Activated CD4-positive, alpha-beta T cell treated with anti-CD3 and anti-CD28 coated beads, Interleukin-2, amount 50 U/mL, for 48 hours (primary cell): ENCODE measurements at regions not wholly inside any gene's neighbourhood (a gene's known extent, or its start where the extent isn't known, plus 50 kb on each side); places are given as distances from the start of the nearest gene placed in this dataset.
"Not testable (repeated sequence)": the region's sequence is repeated elsewhere in the genome, so short reads cannot be mapped to it uniquely, and the experiment has no call there.

ENCODE experiments used
- DNase-seq, 2 experiments: peaks; one replicate each; pipeline ENCODE4 v3.0.0-alpha.2; 2020

GRCh38 chr3:104066658-104067057, 1300.1 kb upstream of the ALCAM start:
- no peak for DNase-seq

- no peak for DNase-seq
Measured at GRCh38 chr3:104069114-104069513, 1297.6 kb upstream of the ALCAM start.

- DNase-seq = no peak
Measured at GRCh38 chr3:104070906-104071305, 1295.8 kb upstream of the ALCAM start.

GRCh38 chr3:104080088-104080626, 1286.6 kb upstream of the ALCAM start:
- DNase-seq = no peak

GRCh38 chr3:104088738-104089137, 1278.0 kb upstream of the ALCAM start:
- no peak for DNase-seq

GRCh38 chr3:104089987-104090386, 1276.7 kb upstream of the ALCAM start:
- DNase-seq = not testable (repeated sequence)

- DNase-seq = no peak
Measured at GRCh38 chr3:104101736-104102135, 1265.0 kb upstream of the ALCAM start.

- DNase-seq = no peak
Measured at GRCh38 chr3:104102386-104102785, 1264.3 kb upstream of the ALCAM start.

GRCh38 chr3:104106276-104106675, 1260.4 kb upstream of the ALCAM start:
- no peak for DNase-seq

- no peak for DNase-seq
Measured at GRCh38 chr3:104108522-104108921, 1258.2 kb upstream of the ALCAM start.

- DNase-seq = no peak
Measured at GRCh38 chr3:104126463-104126862, 1240.2 kb upstream of the ALCAM start.

- DNase-seq = no peak
Measured at GRCh38 chr3:104126864-104127553, 1239.7 kb upstream of the ALCAM start.

- DNase-seq = no peak
Measured at GRCh38 chr3:104127830-104128229, 1238.9 kb upstream of the ALCAM start.

- no peak for DNase-seq
Measured at GRCh38 chr3:104132566-104133403, 1233.9 kb upstream of the ALCAM start.

- no peak for DNase-seq
Measured at GRCh38 chr3:104133630-104134029, 1233.1 kb upstream of the ALCAM start.

GRCh38 chr3:104137116-104137515, 1229.6 kb upstream of the ALCAM start:
- no peak for DNase-seq

- DNase-seq = no peak
Measured at GRCh38 chr3:104145164-104145563, 1221.5 kb upstream of the ALCAM start.

GRCh38 chr3:104149154-104149553, 1217.6 kb upstream of the ALCAM start:
- no peak for DNase-seq

GRCh38 chr3:104150724-104151123, 1216.0 kb upstream of the ALCAM start:
- DNase-seq = no peak

- no peak for DNase-seq
Measured at GRCh38 chr3:104154896-104155295, 1211.8 kb upstream of the ALCAM start.

GRCh38 chr3:104165866-104166265, 1200.8 kb upstream of the ALCAM start:
- no peak for DNase-seq

GRCh38 chr3:104168386-104168785, 1198.3 kb upstream of the ALCAM start:
- no peak for DNase-seq

- DNase-seq = no peak
Measured at GRCh38 chr3:104175696-104176095, 1191.0 kb upstream of the ALCAM start.

GRCh38 chr3:104176706-104177105, 1190.0 kb upstream of the ALCAM start:
- no peak for DNase-seq
